Left ventricle myocardium inferior (tissue), 1 donor: ENCODE measurements at regions not wholly inside any gene's neighbourhood (a gene's known extent, or its start where the extent isn't known, plus 50 kb on each side); places are given as distances from the start of the nearest gene placed in this dataset.

Experiments used
- DNase-seq: peaks from one replicate; pipeline ENCODE4 v3.0.0-alpha.2; 2020
- H3K27ac ChIP-seq: fragments of 200-600 bp; replicated peaks from 2 replicates; pipeline ENCODE4 v1.8.0; 2021
- H3K27me3 ChIP-seq: fragments of 200-600 bp; 2 replicates; pipeline ENCODE4 v1.8.0; 2021; ENCODE audit warnings: low read depth
- H3K36me3 ChIP-seq: fragments of 200-600 bp; 2 replicates; pipeline ENCODE4 v1.8.0; 2021
- H3K4me1 ChIP-seq: fragments of 200-600 bp; 2 replicates; pipeline ENCODE4 v1.8.0; 2021
- H3K4me3 ChIP-seq: fragments of 200-600 bp; 2 replicates; pipeline ENCODE4 v1.8.0; 2021; ENCODE audit warnings: mild to moderate bottlenecking, moderate library complexity
- H3K9me3 ChIP-seq: fragments of 200-600 bp; replicated peaks from 2 replicates; pipeline ENCODE4 v1.8.0; 2021
- CTCF ChIP-seq: fragments of 200-600 bp; IDR thresholded peaks from 2 replicates; pipeline ENCODE4 v1.8.0; 2021; ENCODE audit warnings: antibody characterized with exemption, mild to moderate bottlenecking, borderline replicate concordance
- intact Hi-C: fragments of 100-400 bp; cut with micrococcal nuclease; formaldehyde crosslinking; loops from one replicate; pipeline ENCODE4 v1.11.0; 2022
- donor health status: DM: no; HTN: yes; CAD: no; lungs with severe emphysema.

GRCh38 chr5:5886353-5886752, 463.9 kb downstream of the ICE1 start:
- no peaks in the 10 kb centered on the region for H3K36me3 ChIP-seq
- no peaks in the 10 kb centered on the region for H3K4me1 ChIP-seq
- DNase-seq = no peak
- no peaks in the 10 kb centered on the region for H3K9me3 ChIP-seq
- intact Hi-C loops = no loop called here
- H3K27ac ChIP-seq = no peak overlapping the region
- TF ChIP-seq CTCF = no peak
- peaks cover 32% of the 10 kb centered on the region for H3K27me3 ChIP-seq
- no peak overlapping the region for H3K4me3 ChIP-seq

DNA sequence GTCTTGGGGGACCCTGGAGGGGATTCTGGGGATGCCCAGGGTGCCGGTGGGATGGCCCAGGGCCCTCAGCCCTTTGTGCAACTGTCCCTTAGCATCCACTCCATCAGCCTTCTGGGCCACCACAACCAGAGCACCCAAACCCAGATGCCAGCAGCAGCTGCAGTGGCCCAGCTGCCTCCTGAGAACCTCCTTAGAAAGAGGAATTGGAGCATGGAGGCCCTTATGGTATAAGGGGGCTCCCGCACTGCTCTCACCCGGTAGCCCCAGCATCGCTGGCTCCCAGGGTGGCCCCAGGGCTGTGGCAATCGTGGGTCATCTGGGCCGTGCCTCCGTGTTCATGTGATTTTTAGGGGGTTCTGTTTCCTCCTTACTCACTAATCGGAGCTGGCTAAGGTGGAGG, 463.3 kb downstream of the ICE1 start:
- Histone ChIP-seq H3K4me3 (no peak overlapping the region), H3K27me3 (peaks cover 34% of the 10 kb centered on the region), H3K27ac (no peak overlapping the region), H3K4me1 (no peaks in the 10 kb centered on the region), H3K9me3 (no peaks in the 10 kb centered on the region), H3K36me3 (no peaks in the 10 kb centered on the region)
- intact Hi-C loops = no loop called here
- no peak for TF ChIP-seq CTCF
- no peak for DNase-seq

DNA sequence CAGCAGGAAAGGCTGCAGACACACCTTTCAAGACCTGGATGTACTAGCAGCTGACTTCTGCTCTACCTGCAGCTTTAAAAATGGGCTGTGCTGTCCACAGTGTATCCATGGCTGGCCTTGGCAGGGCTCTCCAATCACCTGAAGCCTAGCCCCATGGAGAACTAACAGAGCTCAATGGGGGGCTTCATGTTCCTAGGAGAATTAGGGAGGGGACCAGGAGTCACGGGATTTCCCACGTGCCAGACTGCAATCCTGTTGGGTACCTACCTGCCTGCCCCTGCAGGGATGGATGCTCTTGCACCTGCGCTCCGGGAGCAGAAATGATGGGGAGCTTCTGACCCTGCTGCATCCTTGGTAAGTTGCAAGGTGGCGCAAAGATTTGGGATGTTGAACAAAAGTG, 462.1 kb downstream of the ICE1 start:
- Histone ChIP-seq H3K27me3 (peaks cover 42% of the 10 kb centered on the region), H3K36me3 (no peaks in the 10 kb centered on the region), H3K27ac (no peak overlapping the region), H3K4me3 (no peak overlapping the region), H3K9me3 (no peaks in the 10 kb centered on the region), H3K4me1 (no peaks in the 10 kb centered on the region)
- TF ChIP-seq CTCF = no peak
- intact Hi-C loops = no loop called here
- no peak for DNase-seq

DNA sequence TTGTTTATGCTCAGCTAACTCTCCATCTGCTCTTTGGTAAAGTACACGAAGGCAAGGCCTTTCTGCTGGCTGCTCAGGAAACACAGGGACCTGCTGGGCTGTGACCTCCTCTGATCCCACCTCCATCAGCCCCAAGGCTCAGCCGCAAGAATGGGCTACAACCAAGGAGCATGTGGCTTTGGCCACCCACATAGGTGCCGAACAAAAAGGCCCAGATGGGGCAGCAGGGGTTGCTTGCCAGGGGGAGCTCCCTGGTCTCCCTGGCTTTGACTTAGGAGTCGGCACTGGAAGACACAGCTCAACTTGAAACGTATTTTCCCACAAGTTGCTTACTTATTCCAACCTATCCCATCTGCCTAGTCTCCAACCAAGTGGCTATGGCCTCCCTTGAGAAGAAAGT, 461.1 kb downstream of the ICE1 start:
- intact Hi-C loops = no loop called here
- peaks cover 47% of the 10 kb centered on the region for H3K27me3 ChIP-seq
- TF ChIP-seq CTCF = no peak
- no peaks in the 10 kb centered on the region for H3K9me3 ChIP-seq
- H3K36me3 ChIP-seq = no peaks in the 10 kb centered on the region
- no peaks in the 10 kb centered on the region for H3K4me1 ChIP-seq
- H3K4me3 ChIP-seq = no peak overlapping the region
- DNase-seq = no peak
- no peak overlapping the region for H3K27ac ChIP-seq

GRCh38 chr5:5883146-5883545, 460.7 kb downstream of the ICE1 start:
- TF ChIP-seq CTCF = no peak
- Histone ChIP-seq H3K4me3 (no peak overlapping the region), H3K4me1 (no peaks in the 10 kb centered on the region), H3K27ac (no peak overlapping the region), H3K9me3 (no peaks in the 10 kb centered on the region), H3K36me3 (no peaks in the 10 kb centered on the region), H3K27me3 (peaks cover 51% of the 10 kb centered on the region)
- no peak for DNase-seq
- intact Hi-C loops = no loop called here

DNA sequence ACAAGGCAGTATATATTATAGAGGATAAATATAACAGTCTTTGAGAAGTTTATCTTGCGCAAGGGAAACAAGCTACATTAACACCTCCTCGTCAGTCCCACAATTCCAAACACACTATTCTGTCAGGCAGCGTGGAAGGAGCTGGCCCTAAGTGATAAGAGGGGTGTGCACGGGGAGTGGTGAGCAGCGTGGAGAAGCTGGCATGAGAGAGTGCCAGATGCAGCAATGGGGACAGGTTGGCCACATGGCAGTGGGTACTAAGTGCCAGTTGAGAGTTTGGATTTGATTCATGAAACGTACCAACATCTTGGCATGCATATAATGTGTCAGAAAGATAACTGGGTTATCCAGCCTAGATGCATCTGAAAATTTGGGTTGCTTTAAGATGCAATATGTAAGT, 460.2 kb downstream of the ICE1 start:
- peaks cover 51% of the 10 kb centered on the region for H3K27me3 ChIP-seq
- no peak for DNase-seq
- no peak overlapping the region for H3K27ac ChIP-seq
- H3K4me1 ChIP-seq = no peaks in the 10 kb centered on the region
- intact Hi-C loops = no loop called here
- no peak overlapping the region for H3K4me3 ChIP-seq
- no peaks in the 10 kb centered on the region for H3K36me3 ChIP-seq
- no peak for TF ChIP-seq CTCF
- no peaks in the 10 kb centered on the region for H3K9me3 ChIP-seq
